Stimulated activated CD8-positive, alpha-beta memory T cell treated with anti-CD3 and anti-CD28 coated beads, Interleukin-7, amount 100 ng/mL, for 24 hours (primary cell): ENCODE measurements at regions not wholly inside any gene's neighbourhood (a gene's known extent, or its start where the extent isn't known, plus 50 kb on each side); places are given as distances from the start of the nearest gene placed in this dataset.
"Not testable (repeated sequence)": the region's sequence is repeated elsewhere in the genome, so short reads cannot be mapped to it uniquely, and the experiment has no call there.

Experiments
- DNase-seq: peaks from one replicate; pipeline ENCODE4 v3.0.0-alpha.2; 2020; ENCODE audit warnings: low read depth

DNA sequence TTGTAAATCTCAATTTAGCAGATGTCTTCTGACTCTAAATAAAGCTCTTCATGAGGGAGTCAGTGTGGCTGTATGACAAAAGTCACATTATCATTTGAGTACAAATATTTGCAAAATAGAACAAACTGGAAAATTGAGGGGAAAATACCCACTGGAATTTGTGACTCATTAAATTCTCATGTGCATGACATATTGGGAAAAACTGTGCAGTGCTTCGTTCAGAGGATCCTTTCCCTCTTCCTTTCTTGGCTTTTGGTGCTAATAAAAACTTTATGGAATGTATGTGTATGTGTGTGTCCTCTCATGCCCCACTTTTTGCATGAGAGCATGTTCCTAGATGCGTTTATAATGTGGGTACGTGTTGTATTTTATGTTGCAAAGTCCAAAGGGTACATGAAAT is 267.8 kb downstream of the KTN1 start:
- DNase-seq, result no peak

DNA sequence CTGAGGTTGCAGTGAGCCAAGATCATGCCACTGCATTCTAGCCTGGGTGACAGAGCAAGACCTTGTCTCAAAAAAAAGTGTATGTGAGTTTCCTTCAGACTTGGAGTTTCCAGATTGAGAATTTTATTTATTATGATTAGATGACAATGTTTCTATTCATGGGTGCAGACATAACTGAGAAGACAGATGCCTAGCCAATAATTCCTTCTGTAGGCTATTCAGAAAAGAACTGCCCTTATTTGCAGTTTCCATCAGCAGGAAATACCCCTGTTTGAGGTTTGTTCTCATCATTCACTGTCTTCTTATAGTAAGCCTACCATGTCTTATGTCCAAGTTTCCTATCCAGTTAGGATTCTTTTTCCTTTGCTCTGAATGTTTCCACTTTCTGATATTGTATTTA is 269.0 kb downstream of the KTN1 start:
- DNase-seq, result no peak

- DNase-seq, result no peak
These were observed 268.4 kb upstream of the PELI2 start for GRCh38 chr14:55849833-55850232.

DNA sequence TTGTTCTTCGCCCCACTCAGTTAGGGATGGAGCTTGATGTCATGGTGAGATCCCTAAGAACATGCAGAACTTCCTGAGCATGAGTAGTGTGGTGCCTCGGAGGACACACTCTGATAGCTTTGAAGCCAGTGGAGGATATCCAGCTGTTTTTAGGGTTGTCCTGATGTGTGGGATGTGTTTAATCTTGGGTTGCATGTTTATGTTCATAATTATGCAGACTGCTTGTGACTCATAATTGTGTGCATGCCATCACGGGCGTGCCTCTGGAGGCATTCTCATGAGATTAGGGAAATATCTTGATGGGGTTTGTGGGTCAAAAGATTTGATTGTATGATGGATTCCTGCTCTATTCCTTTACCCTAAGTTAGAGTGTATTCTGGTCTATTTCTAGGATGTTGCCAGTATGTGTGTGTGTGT is 267.4 kb upstream of the PELI2 start:
- DNase-seq, result no peak

DNA sequence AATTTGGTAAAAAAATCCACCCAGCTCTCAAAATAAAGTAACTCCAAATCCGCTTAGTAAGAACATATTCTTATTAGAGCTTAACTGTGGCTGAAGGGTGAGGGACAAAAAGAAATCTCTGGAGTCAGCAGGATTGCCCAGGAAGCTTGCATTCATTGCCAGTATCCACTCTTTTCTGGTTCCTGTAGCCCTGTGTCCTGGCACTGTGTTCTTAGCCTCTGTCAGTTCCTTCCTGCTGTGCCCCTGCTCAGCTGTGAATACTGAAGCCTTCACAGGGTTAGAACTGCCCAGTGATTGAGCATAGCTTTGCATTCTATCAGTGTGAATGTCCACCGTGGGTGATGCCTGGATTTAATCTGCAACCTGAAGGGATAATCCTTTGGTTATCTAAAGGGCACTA is 266.9 kb upstream of the PELI2 start:
- no peak for DNase-seq

DNA sequence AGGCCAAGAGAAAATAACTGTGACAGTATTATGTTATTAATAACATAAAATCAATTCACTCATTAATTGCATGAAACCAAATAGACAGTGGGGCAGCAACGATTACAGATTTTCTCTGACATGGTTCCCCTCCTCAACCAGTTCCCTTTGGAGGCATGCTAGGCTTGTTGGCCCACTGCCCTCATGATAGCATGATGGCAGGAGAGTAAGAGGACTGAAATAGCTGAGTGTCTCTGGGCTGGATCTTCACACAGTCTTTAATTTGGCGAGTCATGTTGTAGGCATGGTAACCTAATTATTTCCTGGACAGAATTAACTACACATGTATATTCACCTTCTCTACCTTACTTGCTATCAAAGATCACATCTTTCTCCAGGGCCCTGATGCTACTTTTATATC is 266.2 kb upstream of the PELI2 start:
- no peak for DNase-seq

DNA sequence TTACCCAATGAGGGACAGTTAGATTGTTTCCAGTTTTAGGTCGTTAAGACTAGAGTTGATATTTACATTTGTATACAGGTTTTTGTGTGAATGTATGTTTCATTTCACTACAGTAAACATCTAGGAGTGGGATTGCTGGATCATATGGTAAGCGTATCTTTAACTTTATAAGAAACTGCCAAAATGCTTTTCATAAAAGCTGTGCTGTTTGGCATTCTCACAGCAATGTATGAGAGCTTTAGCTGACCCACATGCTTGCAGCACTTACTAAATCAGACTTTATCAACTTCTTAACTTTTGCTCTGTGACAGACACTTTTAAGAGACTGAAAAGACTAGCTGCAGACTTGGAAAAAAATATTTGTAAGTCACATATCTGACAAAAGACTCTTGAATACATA is 262.5 kb upstream of the PELI2 start:
- DNase-seq, result no peak

DNA sequence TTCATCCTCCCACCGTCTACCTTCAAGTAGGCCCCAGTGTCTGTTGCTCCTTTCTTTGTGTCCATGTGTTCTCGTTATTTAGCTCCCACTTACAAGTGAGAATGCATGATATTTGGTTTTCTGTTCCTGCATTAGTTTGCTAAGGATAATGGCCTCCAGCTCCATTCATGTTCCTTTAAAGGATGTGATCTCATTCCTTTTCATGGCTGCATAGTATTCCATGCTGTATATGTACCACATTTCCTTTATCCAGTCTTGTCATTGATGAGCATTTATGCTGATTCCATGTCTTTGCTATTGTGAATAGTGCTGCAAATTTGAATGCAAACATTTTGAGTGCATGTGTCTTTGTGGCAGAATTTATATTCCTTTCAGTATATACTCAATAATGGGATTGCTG is 259.6 kb upstream of the PELI2 start:
- no peak for DNase-seq

GRCh38 chr14:55861561-55861960 is 256.6 kb upstream of the PELI2 start:
- not testable (repeated sequence) for DNase-seq

- no peak for DNase-seq
These were observed 253.1 kb upstream of the PELI2 start for GRCh38 chr14:55864890-55865655.

- no peak for DNase-seq
These were observed 250.9 kb upstream of the PELI2 start for GRCh38 chr14:55867311-55867710.

GRCh38 chr14:55867719-55868118 is 250.5 kb upstream of the PELI2 start:
- no peak for DNase-seq

DNA sequence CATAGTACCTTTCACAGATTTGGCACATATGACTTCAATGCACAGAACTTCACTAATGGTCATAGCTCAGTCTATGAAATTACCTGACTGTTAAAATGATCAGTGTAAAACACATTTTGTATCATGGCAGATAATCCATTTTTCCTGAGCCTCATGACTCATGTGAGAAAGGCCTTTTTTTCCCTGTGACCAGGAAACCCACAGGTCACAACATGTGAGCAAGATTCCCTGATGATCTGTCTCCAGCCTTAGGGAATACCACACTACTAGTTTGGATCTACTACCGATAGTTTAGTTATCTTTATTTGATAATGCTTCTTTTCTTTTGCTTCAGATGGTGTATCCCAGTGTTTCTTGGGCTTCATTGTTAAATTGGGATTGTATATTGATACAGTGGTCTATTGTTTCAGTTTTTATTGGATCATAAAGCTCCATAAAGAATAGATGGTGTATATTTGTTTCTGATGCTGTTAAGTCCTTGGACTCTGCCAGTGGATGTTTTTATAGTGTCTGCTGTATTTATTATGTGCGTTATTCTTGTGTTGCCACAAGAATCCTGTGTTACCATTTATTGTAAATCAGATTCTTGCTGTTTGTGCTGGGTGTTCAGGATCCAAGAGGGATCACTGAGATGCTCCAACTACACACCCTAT is 248.7 kb upstream of the PELI2 start:
- DNase-seq, result no peak

GRCh38 chr14:55873169-55873568 is 245.0 kb upstream of the PELI2 start:
- no peak for DNase-seq

DNA sequence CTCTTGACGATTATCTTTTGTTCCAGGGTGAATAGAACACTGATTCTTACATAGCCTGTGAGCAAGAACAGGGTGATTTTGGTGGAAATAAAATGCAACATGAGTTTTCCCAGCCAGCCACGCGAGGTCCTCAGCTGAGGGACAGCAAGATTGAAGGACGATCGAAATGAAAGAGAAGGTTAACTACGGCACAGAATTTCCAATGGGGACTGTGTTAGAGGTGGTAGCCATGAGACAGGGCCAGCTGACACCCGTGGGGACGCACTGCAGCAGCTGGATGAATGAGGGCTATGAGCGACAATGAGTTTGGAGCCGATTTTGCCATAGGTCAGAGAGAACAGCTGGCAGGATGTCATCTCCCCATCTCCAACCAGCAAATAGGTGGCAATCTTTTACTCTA is 243.4 kb upstream of the PELI2 start:
- DNase-seq, result no peak

- DNase-seq, result no peak
These were observed 240.3 kb upstream of the PELI2 start for GRCh38 chr14:55877942-55878341.

DNA sequence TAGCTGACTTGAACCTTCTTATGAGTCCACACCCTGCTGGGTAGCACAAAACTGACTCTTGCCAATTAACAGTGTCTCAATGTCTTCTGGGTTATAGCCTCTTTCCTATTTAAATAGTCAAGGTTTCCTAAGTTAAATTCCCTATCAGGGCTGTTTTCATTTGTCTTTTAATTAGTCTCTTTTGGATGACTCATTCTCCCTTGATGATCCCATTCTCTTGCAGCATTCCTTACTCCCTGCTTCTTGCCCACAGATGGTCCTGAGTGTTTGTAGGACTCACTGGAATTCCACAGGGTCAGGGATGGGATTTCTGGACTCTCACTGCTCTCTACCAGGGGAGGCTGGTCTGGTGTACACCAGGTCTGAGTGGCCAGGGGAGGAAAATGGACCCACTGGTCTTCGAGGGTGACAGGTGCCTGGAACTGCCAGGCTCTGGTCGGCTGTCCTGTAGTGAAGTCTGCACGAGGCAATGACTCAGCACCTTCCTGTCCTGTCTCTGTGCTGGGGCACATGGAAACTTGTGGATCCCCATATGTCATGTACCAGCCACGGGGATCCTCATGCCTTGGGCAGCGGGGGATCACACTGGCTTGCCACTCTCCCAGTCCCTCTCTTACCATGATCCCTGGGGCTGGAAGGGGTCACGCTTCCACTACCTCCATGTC is 236.5 kb upstream of the PELI2 start:
- DNase-seq, result no peak

GRCh38 chr14:55884819-55885218 is 233.4 kb upstream of the PELI2 start:
- DNase-seq, result no peak

GRCh38 chr14:55889124-55889523 is 229.1 kb upstream of the PELI2 start:
- no peak for DNase-seq

GRCh38 chr14:55891692-55892091 is 226.5 kb upstream of the PELI2 start:
- DNase-seq, result no peak

GRCh38 chr14:55892906-55893305 is 225.3 kb upstream of the PELI2 start:
- no peak for DNase-seq

DNA sequence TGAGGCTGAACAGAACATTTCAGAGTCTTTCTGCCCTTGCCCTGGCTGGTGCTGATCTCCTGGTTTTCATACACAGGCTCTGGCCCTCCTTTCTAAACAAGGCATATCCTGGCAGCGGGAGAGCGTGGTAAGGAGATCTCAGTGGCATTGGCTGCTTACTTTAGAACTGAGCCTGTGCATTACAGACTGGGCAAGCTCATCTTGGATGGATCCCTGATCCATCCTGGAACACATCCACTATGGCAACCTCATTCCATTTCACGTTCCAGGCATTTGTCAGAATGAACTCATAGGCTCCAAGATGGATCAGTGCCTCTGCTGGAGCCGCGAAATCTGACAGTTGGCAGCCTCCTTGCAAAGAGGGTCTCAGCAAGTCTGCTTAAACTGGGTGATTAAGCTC is 224.5 kb upstream of the PELI2 start:
- DNase-seq, result no peak

- no peak for DNase-seq
These were observed 221.2 kb upstream of the PELI2 start for GRCh38 chr14:55897031-55897430.
